Kidney (tissue), 13 donors: ENCODE measurements at regions not wholly inside any gene's neighbourhood (a gene's known extent, or its start where the extent isn't known, plus 50 kb on each side); places are given as distances from the start of the nearest gene placed in this dataset.

Source experiments
- DNase-seq, 5 donors: peaks; one replicate each; pipeline ENCODE4 v3.0.0-alpha.2; 2013 to 2020
- FAIRE-seq: peaks from 2 replicates; lab custom pipeline; 2012; peaks lifted over from hg19 to GRCh38; lab: Jason Lieb, UNC
- H3K27ac ChIP-seq, 2 donors: one replicate each; pipeline ENCODE4 v1.7.0; 2013; ENCODE audit warnings: low read depth in 2 of 2, low read length in 2 of 2, inconsistent platforms in 1 of 2
- H3K27me3 ChIP-seq: one replicate; pipeline ENCODE4 v1.7.1; 2013; ENCODE audit warnings: low read length, inconsistent platforms; ENCODE audit not compliant: control insufficient read depth, insufficient read depth
- H3K36me3 ChIP-seq, 3 donors: one replicate each; pipeline versions ENCODE4 v1.7.0 to v1.7.1; 2013; ENCODE audit warnings: low read length in 3 of 3, control low read depth in 1 of 3, inconsistent platforms in 1 of 3; ENCODE audit not compliant: insufficient read depth in 3 of 3, control insufficient read depth in 2 of 3
- H3K4me1 ChIP-seq, 3 donors: one replicate each; pipeline versions ENCODE4 v1.7.0 to v1.7.1; 2013; ENCODE audit warnings: low read length in 3 of 3, inconsistent platforms in 1 of 3, low read depth in 1 of 3; ENCODE audit not compliant: control insufficient read depth in 2 of 3, insufficient read depth in 2 of 3
- H3K4me3 ChIP-seq, 3 donors: one replicate each; pipeline versions ENCODE4 v1.7.0 to v1.8.1; 2013; ENCODE audit warnings: low read length in 3 of 3, control low read depth in 1 of 3, inconsistent platforms in 1 of 3
- H3K9ac ChIP-seq, 3 donors: one replicate each; pipeline versions ENCODE4 v1.7.0 to v1.7.1; 2013; ENCODE audit warnings: low read length in 3 of 3, control low read depth in 1 of 3, inconsistent platforms in 1 of 3
- H3K9me3 ChIP-seq, 3 donors: one replicate each; pipeline versions ENCODE4 v1.7.0 to v1.7.1; 2013; ENCODE audit warnings: low read length in 3 of 3, control low read depth in 1 of 3, inconsistent platforms in 1 of 3; ENCODE audit not compliant: control insufficient read depth in 2 of 3, insufficient read depth in 1 of 3
- intact Hi-C: fragments of 100-400 bp; cut with DNase I; formaldehyde crosslinking; loops from one replicate; pipeline ENCODE4 v1.11.1; 2022
- TF ChIP-seq, protein P1 (sequence below): IDR thresholded peaks from 3 replicates; pipeline ENCODE4 v1.5.1; 2012; ENCODE audit warnings: mild to moderate bottlenecking, moderate library complexity, borderline replicate concordance; ENCODE audit not compliant: insufficient read depth; ENCODE audit errors: extremely low read depth
- donor health status: control.
- donor health status: control.
- donor health status: control.
- donor health status: control.
- donor health status: control.
- donor health status: DM: yes; HTN: yes; CAD: no.
- donor health status: Normal renal cell carcinoma (clear cell type).

DNA sequence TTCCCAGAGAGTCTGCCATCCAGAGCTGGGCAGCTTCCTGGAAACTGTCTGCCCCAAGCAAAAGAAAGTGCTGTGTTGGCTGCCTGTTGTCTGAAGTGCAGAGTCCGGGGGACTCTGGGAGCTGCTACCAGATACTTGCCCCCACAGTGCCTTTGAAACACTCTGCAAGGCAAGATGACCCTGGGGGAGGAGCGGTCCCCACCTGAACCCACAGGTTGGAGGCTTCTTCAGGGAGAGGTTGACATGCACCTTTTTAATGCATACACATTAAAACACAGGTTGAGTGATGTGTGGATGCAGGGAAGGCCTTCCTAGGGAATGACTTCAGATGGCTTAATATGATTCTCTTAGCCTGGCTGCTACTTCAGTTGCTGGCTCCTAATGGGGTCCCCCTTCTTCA, 479.5 kb downstream of the ZNF536 start:
- Histone ChIP-seq H3K27me3 (no peaks in the 10 kb centered on the region), H3K36me3 (no peaks in the 10 kb centered on the region), H3K9me3 (no peaks in the 10 kb centered on the region), H3K9ac (no peak overlapping the region), H3K4me3 (no peak overlapping the region), H3K27ac (no peak overlapping the region), H3K4me1 (peaks cover 0 to 2% (median 0%) of the 10 kb centered on the region in 3 donors)
- FAIRE-seq (no peak), DNase-seq (no peak)
- intact Hi-C loops = no loop called here
- TF ChIP-seq, protein P1, sequence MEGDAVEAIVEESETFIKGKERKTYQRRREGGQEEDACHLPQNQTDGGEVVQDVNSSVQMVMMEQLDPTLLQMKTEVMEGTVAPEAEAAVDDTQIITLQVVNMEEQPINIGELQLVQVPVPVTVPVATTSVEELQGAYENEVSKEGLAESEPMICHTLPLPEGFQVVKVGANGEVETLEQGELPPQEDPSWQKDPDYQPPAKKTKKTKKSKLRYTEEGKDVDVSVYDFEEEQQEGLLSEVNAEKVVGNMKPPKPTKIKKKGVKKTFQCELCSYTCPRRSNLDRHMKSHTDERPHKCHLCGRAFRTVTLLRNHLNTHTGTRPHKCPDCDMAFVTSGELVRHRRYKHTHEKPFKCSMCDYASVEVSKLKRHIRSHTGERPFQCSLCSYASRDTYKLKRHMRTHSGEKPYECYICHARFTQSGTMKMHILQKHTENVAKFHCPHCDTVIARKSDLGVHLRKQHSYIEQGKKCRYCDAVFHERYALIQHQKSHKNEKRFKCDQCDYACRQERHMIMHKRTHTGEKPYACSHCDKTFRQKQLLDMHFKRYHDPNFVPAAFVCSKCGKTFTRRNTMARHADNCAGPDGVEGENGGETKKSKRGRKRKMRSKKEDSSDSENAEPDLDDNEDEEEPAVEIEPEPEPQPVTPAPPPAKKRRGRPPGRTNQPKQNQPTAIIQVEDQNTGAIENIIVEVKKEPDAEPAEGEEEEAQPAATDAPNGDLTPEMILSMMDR = no peak

DNA sequence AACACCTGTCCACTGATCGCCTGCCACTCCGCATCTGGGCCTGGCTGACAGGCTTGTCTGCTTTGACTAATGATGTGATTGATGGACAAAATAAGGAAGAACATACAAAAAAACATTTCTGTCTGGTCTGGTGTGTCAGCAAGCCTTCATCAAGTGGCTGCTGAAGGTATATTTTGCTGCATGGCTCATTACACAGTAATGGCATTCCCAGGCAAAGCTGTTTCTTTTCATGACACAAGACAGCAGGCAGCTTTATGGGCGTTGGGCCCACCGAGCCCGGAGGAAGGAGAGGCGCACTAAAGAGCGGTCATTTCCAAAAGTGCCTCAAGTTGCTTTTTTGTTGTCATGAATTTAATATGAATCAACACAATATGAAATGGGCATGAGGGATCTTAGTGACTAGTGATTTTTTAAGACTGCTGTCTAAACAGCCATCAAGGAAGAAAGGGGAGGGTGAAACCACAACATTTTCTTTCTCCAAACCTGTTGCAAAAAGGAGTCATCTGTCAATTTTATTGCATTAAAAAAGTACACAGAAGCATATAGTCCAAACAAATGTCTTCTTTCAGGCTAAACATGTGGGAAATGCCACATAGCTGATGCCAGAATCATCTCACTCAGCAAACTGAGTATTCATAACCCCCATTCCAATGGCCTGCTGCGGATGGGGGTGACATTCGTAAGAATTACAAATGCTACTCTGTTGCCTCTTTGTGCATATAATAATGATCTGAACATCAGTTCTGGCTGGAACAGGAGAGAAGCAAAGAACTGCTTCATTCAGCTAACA, 476.6 kb downstream of the ZNF536 start:
- DNase-seq (peak in 4 of 5 donors; percentile 76 to 94 (median 87)), FAIRE-seq (no peak)
- Histone ChIP-seq H3K9me3 (no peaks in the 10 kb centered on the region), H3K36me3 (no peaks in the 10 kb centered on the region), H3K27ac (no peak overlapping the region), H3K4me1 (peaks cover 0 to 2% (median 0%) of the 10 kb centered on the region in 3 donors), H3K27me3 (no peaks in the 10 kb centered on the region), H3K4me3 (no peak overlapping the region), H3K9ac (no peak overlapping the region)
- intact Hi-C loops = no loop called here
- TF ChIP-seq, protein P1 = no peak

DNA sequence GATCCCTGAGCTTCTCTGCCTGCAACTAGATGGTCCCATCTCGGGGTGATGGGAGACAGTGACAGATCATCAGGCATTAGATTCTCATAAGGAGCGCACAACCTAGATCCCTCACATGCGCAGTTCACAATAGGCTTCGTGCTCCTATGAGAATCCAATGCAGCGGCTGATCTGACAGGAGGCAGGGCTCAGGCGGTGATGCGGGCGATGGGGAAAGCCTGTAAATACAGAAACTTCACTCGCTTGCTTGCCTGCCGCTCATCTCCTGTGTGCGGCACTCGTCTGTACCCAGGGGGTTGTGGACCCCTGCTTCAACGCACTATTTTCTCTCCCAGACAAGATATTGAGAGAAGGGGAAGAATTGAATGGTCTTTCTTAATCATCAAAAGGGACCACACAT, 473.9 kb downstream of the ZNF536 start:
- Histone ChIP-seq H3K36me3 (no peaks in the 10 kb centered on the region), H3K27me3 (no peaks in the 10 kb centered on the region), H3K4me3 (no peak overlapping the region), H3K9me3 (no peaks in the 10 kb centered on the region), H3K9ac (no peak overlapping the region), H3K4me1 (peaks cover 0 to 2% (median 0%) of the 10 kb centered on the region in 3 donors), H3K27ac (no peak overlapping the region)
- FAIRE-seq (no peak), DNase-seq (no peak)
- intact Hi-C loops = no loop called here
- TF ChIP-seq, protein P1 = no peak

DNA sequence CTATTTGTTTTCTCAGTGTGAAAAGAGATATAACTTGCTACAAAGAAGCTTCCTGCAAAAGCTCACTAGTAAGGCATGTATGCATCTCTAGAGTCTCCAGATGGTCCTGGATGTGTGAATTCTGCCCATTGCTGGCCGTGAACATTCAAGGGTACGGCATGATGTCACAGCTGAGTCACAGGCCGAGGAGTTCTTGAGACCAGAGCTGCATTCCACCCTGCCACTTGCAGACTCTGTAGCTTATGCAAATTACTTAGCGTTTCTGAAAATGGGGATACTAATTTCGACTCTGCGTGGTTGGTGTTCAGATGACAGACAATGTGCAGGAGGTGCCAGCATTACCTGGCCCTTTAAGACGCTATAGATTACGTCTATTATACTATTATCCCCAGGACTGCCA, 470.7 kb downstream of the ZNF536 start:
- Histone ChIP-seq H3K9me3 (no peaks in the 10 kb centered on the region), H3K36me3 (no peaks in the 10 kb centered on the region), H3K9ac (no peak overlapping the region), H3K4me3 (no peak overlapping the region), H3K27ac (no peak overlapping the region), H3K27me3 (no peaks in the 10 kb centered on the region), H3K4me1 (no peaks in the 10 kb centered on the region)
- DNase-seq (no peak), FAIRE-seq (no peak)
- intact Hi-C loops = no loop called here
- TF ChIP-seq, protein P1 = no peak
